Head of caudate nucleus (tissue), 42 donors: ENCODE measurements at regions not wholly inside any gene's neighbourhood (a gene's known extent, or its start where the extent isn't known, plus 50 kb on each side); places are given as distances from the start of the nearest gene placed in this dataset.

Experiments
- DNase-seq, 42 donors: peaks; one replicate each; pipeline versions ENCODE4 v3.0.0 to v3.0.0-alpha.2; 2020 to 2021; ENCODE audit warnings: mixed read lengths in 7 of 42
- intact Hi-C: fragments of 100-400 bp; cut with DNase I; formaldehyde crosslinking; loops from one replicate; pipeline ENCODE4 v1.15.0; 2022

GRCh38 chr19:56939951-56940350 lies 99.4 kb upstream of the PEG3 start:
- intact Hi-C loops: no loop called here
- DNase-seq: no peak

GRCh38 chr19:56942756-56943155 lies 102.2 kb upstream of the PEG3 start:
- intact Hi-C loops: no loop called here
- peak in 5 of 42 donors; percentile 19 to 38 (median 30) for DNase-seq

- peak; percentile 32 to 87 (median 66) for DNase-seq
- intact Hi-C loops: no loop called here
Observed at GRCh38 chr19:56946159-56946558, 105.6 kb upstream of the PEG3 start.

- peak in 34 of 42 donors; percentile 9 to 74 (median 36) for DNase-seq
- intact Hi-C loops: no loop called here
Observed at GRCh38 chr19:56947206-56947605, 106.7 kb upstream of the PEG3 start.

- intact Hi-C loops: no loop called here
- no peak for DNase-seq
Observed at GRCh38 chr19:56949626-56950025, 109.1 kb upstream of the PEG3 start.

GRCh38 chr19:56951672-56952071 lies 111.1 kb upstream of the PEG3 start:
- DNase-seq: no peak
- intact Hi-C loops: no loop called here

- intact Hi-C loops: no loop called here
Observed at GRCh38 chr19:56953470-56953869, 112.9 kb upstream of the PEG3 start.

GRCh38 chr19:56955637-56956216 lies 115.2 kb upstream of the PEG3 start:
- no peak for DNase-seq
- intact Hi-C loops: no loop called here

More at GRCh38 chr19:56953470-56953869, 112.9 kb upstream of the PEG3 start:
- no peak for DNase-seq

- intact Hi-C loops: no loop called here
- DNase-seq: no peak
Observed at GRCh38 chr19:56956503-56957226, 116.1 kb upstream of the PEG3 start.

- intact Hi-C loops: no loop called here
- no peak for DNase-seq
Observed at GRCh38 chr19:56959205-56959604, 118.7 kb upstream of the PEG3 start.

GRCh38 chr19:56960959-56961543 lies 120.5 kb upstream of the PEG3 start:
- intact Hi-C loops: no loop called here
- no peak for DNase-seq

- intact Hi-C loops: no loop called here
- no peak for DNase-seq
Observed at GRCh38 chr19:56964410-56964920, 123.9 kb upstream of the PEG3 start.

- intact Hi-C loops: no loop called here
Observed at GRCh38 chr19:56966225-56966696, 125.7 kb upstream of the PEG3 start.

GRCh38 chr19:56966697-56967299 lies 126.3 kb upstream of the PEG3 start:
- intact Hi-C loops: no loop called here
- DNase-seq: no peak

More at GRCh38 chr19:56966225-56966696, 125.7 kb upstream of the PEG3 start:
- DNase-seq: no peak

- intact Hi-C loops: no loop called here
- DNase-seq: no peak
Observed at GRCh38 chr19:56969156-56969555, 128.6 kb upstream of the PEG3 start.

GRCh38 chr19:56969759-56970178 lies 129.2 kb upstream of the PEG3 start:
- DNase-seq: peak in 3 of 42 donors; percentile 24 to 53 (median 30)

GRCh38 chr19:56971230-56971629 lies 130.7 kb upstream of the PEG3 start:
- intact Hi-C loops: no loop called here
- DNase-seq: no peak

More at GRCh38 chr19:56969759-56970178, 129.2 kb upstream of the PEG3 start:
- intact Hi-C loops: no loop called here

GRCh38 chr19:56972291-56972841 lies 131.8 kb upstream of the PEG3 start:
- DNase-seq: peak in 1 of 42 donors; percentile 44
- intact Hi-C loops: no loop called here
